ENCODE measurements at regions not wholly inside any gene's neighbourhood (a gene's known extent, or its start where the extent isn't known, plus 50 kb on each side); places are given as distances from the start of the nearest gene placed in this dataset.

- TF ChIP-seq, protein P1, sequence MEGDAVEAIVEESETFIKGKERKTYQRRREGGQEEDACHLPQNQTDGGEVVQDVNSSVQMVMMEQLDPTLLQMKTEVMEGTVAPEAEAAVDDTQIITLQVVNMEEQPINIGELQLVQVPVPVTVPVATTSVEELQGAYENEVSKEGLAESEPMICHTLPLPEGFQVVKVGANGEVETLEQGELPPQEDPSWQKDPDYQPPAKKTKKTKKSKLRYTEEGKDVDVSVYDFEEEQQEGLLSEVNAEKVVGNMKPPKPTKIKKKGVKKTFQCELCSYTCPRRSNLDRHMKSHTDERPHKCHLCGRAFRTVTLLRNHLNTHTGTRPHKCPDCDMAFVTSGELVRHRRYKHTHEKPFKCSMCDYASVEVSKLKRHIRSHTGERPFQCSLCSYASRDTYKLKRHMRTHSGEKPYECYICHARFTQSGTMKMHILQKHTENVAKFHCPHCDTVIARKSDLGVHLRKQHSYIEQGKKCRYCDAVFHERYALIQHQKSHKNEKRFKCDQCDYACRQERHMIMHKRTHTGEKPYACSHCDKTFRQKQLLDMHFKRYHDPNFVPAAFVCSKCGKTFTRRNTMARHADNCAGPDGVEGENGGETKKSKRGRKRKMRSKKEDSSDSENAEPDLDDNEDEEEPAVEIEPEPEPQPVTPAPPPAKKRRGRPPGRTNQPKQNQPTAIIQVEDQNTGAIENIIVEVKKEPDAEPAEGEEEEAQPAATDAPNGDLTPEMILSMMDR (tag by site-specific recombination; IDR thresholded peaks at IDR 0.05), result no peak
- no peak for TF ChIP-seq MYNN (tag by site-specific recombination; IDR thresholded peaks at IDR 0.05; ENCODE audit: borderline replicate concordance)
- no peak for TF ChIP-seq PRDM4 (tag by site-specific recombination; IDR thresholded peaks at IDR 0.05)
- no peak for TF ChIP-seq ZNF324 (tag by site-specific recombination; IDR thresholded peaks at IDR 0.05)
- TF ChIP-seq ZNF366 (tag by site-specific recombination; conservative IDR thresholded peaks at IDR 0.05), result no peak
- TF ChIP-seq ZBTB21 (tag by site-specific recombination; IDR thresholded peaks at IDR 0.05), result no peak
- no peak for TF ChIP-seq ZNF513 (tag by site-specific recombination; IDR thresholded peaks at IDR 0.05)
- no peak for TF ChIP-seq ZNF335 (tag by site-specific recombination; conservative IDR thresholded peaks at IDR 0.05)
- no peak for TF ChIP-seq BCL11A (tag by site-specific recombination; IDR thresholded peaks at IDR 0.05; ENCODE audit: low read depth)
- TF ChIP-seq ZNF670 (tag by site-specific recombination; IDR thresholded peaks at IDR 0.05; ENCODE audit: low read depth), result no peak
Observed at GRCh38 chr9:13397661-13398060, 118.2 kb upstream of the MPDZ start.

Measured in HEK293 (cell line).